GM18498 (cell line): ENCODE measurements at regions not wholly inside any gene's neighbourhood (a gene's known extent, or its start where the extent isn't known, plus 50 kb on each side); places are given as distances from the start of the nearest gene placed in this dataset.

Experiments
- ATAC-seq: cut with Tn5 transposase; IDR thresholded peaks from one replicate; pipeline ENCODE4 v1.9.1; 2021; ENCODE audit warnings: mild to moderate bottlenecking, moderate library complexity; ENCODE audit not compliant: unreplicated experiment

- no peak for ATAC-seq
Measured at GRCh38 chr5:165119175-165119574, 1613.8 kb downstream of the MAT2B start.

DNA sequence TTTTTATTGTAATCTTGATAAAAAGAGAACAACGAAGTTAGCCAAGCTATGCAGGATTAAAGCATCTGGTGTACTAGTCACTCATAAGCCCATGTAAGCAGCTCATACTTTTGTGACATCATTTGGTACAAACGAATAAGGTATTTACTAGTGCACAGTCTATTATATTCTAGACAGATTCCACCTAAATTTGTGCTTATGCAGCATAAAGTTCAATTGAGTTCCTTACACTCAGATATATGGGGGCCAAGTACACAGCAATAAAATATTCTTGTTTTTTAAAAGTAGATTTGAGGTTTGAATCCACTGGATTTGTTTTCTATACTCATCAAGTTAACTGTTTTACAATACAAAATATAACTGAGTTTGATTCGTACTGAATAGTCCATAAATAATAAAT is 1621.2 kb downstream of the MAT2B start:
- no peak for ATAC-seq

DNA sequence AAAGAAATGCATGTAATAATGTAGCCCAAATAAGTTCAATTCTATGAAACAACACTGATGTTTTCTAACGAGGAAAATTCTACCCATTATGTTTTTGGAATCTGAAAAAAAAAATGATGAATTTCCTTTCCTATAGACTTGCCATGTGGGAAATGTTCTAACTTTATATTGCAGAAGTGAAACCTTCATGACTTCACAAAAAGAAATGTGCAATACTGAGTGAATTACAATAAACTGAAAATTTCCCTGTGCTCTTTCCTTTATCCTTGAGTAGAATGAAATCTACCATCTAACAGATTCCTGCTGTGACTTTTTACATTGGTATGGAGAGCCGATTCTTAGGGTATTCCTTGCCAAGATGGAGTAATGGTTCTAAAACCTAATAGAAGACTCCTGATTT is 1622.5 kb downstream of the MAT2B start:
- ATAC-seq, result no peak

DNA sequence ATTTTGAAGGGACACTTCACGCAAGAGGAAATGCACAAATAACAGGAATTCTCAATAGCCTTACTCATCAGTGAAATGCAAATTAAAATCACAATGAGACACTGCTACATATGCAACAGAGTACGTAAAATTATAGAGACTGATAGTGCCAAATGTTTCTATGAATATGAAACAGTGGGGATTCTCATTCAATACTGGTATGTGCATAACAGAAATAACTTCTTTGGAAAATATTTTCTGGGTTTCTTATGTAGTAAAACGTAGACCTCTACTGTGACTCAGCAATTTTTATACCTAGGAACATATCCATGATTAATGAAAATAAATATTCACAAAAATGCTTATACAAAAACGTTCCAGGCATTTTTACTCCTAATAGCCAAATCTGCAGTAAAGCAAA is 1625.2 kb downstream of the MAT2B start:
- no peak for ATAC-seq

GRCh38 chr5:165134155-165134554 is 1628.7 kb downstream of the MAT2B start:
- no peak for ATAC-seq

DNA sequence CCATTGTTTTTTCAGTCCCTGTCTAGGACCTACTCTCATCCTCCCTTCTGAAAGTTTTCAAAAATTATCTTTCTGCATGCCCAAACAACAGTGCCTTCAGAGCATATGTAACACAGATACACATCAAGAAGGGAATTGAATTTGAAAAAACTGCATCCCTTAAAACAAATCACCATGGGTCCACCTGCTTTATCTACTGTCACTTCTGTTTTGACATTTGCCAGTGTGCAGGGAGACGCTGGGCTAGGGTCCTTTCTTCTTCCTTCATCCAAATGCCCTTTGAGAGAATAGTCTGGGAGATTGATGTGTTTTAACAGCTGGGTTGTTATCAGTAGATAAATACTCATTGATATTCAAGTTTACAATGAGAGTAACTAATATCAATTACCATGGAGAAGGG is 1630.1 kb downstream of the MAT2B start:
- no peak for ATAC-seq

GRCh38 chr5:165137701-165138100 is 1632.3 kb downstream of the MAT2B start:
- no peak for ATAC-seq

DNA sequence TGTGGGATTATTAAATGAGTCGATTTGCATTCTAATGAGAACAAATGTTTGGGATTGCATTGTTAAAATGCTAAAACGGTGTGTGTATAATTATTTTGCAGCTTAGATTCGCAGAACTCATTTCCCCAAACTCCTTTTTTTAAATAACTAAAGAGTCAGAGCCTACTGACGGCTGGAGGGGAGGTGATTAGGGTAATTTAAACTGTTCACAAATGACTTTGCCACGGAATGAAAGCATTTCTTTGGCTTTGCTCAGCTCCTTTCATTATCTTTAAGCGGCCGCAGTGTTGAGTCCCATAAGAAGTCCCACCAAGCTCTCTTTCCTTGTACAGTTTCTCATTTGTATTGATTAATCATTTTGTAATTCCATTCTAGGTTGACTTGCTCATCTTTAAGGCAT is 1632.8 kb downstream of the MAT2B start:
- ATAC-seq, result no peak

- ATAC-seq, result no peak
Measured at GRCh38 chr5:165139262-165139661, 1633.8 kb downstream of the MAT2B start.

- no peak for ATAC-seq
Measured at GRCh38 chr5:165139721-165140120, 1634.3 kb downstream of the MAT2B start.

DNA sequence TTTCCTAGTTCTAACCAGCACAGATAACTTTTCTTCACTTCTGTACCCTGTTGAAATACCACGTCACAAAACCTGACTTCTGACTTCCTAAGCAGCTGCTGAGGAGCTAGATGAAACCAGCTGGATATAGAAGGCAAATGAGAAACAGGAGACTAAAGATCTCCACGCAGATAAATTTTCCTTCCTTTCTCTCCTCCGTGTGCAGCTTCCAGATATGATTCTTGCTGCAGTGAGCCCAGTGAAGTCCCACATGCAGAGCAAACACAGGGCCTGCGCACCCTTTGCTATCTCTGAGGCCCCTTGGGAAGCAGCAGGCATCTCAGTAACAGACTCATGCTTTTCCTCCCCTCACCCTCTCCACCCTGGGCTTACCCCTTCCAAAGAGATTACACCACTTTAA is 1638.3 kb downstream of the MAT2B start:
- ATAC-seq, result no peak

DNA sequence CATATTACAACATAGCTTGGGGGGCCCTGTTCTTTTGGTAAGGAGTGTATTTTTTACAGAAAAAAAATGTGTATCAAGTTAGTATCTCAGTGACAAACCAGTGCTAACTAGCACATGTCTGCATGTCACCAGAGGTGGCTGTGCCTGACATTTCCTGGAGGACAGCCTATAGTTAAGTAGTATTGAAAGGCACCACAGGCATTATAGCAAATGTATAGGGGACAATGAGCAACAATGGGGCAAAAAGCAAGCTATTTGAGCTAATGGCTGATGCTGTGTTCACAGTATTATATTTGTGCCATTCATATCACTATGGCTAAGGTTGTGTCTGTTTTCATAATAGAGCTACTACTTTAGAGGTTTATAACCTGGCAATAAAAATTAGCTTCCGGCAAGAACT is 1644.0 kb downstream of the MAT2B start:
- ATAC-seq, result no peak

DNA sequence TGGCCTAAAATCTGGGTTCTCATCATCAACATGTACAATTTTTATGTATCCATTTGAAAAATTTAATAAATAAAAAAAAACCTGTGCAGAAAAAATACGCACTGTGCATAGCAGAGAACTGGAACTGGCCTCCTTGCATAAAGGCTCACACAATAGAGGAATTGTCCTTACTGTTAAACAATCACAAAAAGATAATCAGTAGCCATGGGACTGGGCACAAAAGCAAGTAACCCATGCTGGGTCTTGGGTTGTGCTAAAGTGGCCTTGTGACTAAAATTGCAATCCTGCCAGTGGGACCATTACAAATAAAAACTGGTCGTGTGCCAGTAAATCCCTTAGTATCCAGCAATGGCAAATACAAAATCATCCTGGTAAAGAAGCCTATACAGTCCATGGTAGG is 1646.6 kb downstream of the MAT2B start:
- ATAC-seq, result no peak

GRCh38 chr5:165157219-165157618 is 1651.8 kb downstream of the MAT2B start:
- no peak for ATAC-seq

GRCh38 chr5:165161204-165161603 is 1655.8 kb downstream of the MAT2B start:
- ATAC-seq, result no peak

DNA sequence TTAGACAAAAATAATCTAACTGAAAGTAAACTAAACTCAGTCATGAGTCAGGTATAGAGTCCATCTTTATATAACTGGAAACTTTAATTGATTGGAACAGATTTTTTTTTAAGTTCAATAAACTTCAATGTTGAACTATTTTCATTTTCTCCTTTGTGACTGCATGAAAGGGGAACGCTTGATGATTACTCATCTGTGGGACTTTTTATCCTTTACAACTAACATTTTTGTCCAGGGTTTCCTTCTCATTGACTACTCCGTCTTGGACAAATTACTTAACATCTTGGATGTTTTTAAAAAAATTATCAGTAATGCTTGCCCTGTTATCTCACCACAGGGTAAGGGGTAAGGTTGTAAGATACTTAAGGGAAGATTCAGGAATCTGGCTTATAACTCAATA is 1658.4 kb downstream of the MAT2B start:
- no peak for ATAC-seq

DNA sequence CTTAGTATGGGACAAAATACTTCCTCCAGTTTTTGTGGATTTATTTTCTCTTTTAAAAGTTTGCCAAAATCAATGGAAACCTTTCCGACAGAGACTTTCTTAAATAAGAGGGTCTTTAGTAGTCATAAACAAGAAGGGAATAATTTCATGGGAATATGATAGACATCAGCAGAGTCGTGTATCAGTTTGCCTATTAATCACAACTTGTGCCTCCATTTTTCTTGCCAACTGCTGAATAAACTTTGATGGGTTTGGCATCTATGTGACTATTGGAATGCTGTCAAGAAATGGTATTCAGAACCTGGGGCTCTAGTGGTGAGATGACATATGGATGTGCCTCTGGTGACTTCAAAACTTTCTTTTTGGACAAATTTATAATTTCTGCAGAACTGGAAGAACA is 1668.2 kb downstream of the MAT2B start:
- ATAC-seq, result no peak

DNA sequence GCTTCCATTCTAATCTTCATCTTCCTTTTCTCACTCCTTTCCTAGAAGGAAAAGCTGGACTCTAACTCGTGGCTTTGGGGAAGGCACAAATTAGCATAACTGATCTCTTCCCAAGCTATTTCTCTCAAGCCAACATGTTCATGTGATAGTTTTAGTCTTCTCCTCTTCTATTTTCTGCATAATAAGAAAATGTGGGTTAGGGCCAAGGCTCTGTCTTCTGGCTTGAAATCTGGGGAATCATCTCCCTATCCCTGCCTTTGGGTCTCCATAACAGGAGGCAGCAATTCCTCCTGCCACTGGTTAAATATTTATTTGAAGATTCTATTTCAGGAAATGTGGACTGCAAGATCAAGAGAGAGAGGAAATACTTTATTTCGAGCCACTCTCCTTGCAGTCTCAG is 1669.6 kb downstream of the MAT2B start:
- no peak for ATAC-seq

GRCh38 chr5:165184183-165184582 is 1678.8 kb downstream of the MAT2B start:
- ATAC-seq, result no peak

DNA sequence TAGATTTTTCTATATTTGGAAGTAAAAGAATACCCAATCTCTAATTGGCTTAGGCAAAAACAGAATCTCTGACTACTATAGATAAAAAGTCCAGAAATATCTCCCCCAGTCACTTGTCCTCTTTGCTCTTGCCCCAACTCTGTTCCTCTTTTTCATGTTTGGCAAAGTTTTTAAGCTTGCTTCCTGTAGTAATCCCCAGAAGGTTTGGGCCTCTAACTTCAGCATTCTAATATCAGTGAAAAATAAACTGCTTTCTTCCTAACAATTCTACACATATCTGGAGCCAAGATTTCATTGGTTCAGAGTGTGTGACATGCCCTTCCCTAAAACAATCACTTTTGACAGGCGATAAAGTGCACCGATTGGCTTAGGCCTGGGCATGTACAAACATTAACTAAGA is 1680.3 kb downstream of the MAT2B start:
- no peak for ATAC-seq

DNA sequence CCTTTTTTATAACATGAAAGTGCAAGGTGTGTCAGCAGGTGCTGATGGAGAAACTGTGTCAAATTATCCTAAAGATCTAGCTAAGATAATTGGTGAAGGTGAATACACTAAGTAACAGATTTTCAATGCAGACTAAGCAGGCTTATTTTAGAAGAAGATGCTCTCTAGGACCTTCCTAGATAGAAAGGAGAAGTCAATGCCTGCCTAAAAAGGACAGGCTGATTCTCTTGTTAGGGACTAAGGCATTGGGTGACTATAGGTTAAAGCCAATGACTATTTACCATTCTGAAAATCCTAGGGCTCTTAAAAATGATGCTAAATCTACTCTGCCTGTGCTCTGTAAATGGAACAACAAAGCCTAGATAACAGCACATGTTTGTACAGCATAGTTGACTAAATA is 1682.4 kb downstream of the MAT2B start:
- ATAC-seq, result no peak

GRCh38 chr5:165188556-165189175 is 1683.2 kb downstream of the MAT2B start:
- no peak for ATAC-seq

GRCh38 chr5:165196961-165197360 is 1691.5 kb downstream of the MAT2B start:
- no peak for ATAC-seq

- no peak for ATAC-seq
Measured at GRCh38 chr5:165201369-165201768, 1696.0 kb downstream of the MAT2B start.
